ENCODE measurements at regions not wholly inside any gene's neighbourhood (a gene's known extent, or its start where the extent isn't known, plus 50 kb on each side); places are given as distances from the start of the nearest gene placed in this dataset.
"Not testable (repeated sequence)": the region's sequence is repeated elsewhere in the genome, so short reads cannot be mapped to it uniquely, and the experiment has no call there.

DNA sequence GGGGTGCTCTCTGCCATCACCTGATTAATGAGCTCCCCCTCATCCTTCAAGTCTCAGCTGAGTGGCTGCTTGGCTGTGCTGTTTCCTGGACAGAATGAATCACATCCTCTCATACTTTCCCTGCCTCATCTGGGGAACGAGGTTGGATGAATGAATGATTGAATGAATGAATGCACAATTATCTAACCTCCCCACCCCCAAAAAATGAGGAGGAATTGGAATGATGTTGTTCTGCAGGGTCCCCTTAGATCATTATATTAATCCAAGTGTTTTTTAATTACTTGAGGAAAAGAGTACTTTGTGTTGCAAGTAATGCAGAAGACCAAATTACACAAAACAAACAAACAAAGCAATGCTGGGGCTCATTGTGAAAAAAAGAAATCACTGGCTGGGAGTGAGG lies 240.2 kb downstream of the BUB3 start:
- H3K9me3 ChIP-seq: peaks cover 0 to 13% (median 7%) of the 10 kb centered on the region in 4 donors
- no peak overlapping the region for H3K4me3 ChIP-seq
- intact Hi-C loops (cut with DNase I; ENCODE audit: low total_unique reads): no loop called here
- H3K27me3 ChIP-seq: no peaks in the 10 kb centered on the region
- WGBS, 5 donors: 34 to 62% (median 49%) methylated on average over 1 of the region's 1 CpG
- no peak overlapping the region for H3K27ac ChIP-seq
- TF ChIP-seq, protein P1, sequence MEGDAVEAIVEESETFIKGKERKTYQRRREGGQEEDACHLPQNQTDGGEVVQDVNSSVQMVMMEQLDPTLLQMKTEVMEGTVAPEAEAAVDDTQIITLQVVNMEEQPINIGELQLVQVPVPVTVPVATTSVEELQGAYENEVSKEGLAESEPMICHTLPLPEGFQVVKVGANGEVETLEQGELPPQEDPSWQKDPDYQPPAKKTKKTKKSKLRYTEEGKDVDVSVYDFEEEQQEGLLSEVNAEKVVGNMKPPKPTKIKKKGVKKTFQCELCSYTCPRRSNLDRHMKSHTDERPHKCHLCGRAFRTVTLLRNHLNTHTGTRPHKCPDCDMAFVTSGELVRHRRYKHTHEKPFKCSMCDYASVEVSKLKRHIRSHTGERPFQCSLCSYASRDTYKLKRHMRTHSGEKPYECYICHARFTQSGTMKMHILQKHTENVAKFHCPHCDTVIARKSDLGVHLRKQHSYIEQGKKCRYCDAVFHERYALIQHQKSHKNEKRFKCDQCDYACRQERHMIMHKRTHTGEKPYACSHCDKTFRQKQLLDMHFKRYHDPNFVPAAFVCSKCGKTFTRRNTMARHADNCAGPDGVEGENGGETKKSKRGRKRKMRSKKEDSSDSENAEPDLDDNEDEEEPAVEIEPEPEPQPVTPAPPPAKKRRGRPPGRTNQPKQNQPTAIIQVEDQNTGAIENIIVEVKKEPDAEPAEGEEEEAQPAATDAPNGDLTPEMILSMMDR (IDR thresholded peaks at IDR 0.05): no peak
- no peak for TF ChIP-seq EP300 (IDR thresholded peaks at IDR 0.05)
- DNase-seq: no peak
- H3K4me1 ChIP-seq: no peaks in the 10 kb centered on the region
- no peaks in the 10 kb centered on the region for H3K36me3 ChIP-seq

DNA sequence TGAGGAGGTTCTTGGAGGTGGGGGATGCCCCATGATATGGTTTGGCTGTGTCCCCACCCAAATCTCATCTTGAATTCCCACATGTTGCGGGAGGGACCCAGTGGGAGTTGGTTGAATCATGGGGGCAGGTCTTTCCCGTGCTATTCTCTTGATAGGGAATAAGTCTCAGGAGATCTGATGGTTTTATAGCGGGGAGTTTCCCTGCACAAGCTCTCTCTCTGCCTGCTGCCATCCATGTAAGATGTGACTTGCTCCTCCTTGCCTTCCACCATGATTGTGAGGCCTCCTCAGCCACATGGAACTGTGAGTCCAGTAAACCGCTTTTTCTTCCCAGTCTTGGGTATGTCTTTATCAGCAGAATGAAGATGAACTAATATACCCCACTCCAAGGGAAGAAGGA lies 241.0 kb downstream of the BUB3 start:
- intact Hi-C loops (cut with DNase I; ENCODE audit: low total_unique reads); H3K4me3 ChIP-seq; DNase-seq; H3K27ac ChIP-seq; H3K27me3 ChIP-seq; H3K36me3 ChIP-seq; H3K4me1 ChIP-seq: not testable (repeated sequence)
- WGBS, 5 donors: 91 to 93% (median 91%) methylated on average over 4 of the region's 4 CpGs
- peaks cover 0 to 13% (median 7%) of the 10 kb centered on the region in 4 donors for H3K9me3 ChIP-seq

DNA sequence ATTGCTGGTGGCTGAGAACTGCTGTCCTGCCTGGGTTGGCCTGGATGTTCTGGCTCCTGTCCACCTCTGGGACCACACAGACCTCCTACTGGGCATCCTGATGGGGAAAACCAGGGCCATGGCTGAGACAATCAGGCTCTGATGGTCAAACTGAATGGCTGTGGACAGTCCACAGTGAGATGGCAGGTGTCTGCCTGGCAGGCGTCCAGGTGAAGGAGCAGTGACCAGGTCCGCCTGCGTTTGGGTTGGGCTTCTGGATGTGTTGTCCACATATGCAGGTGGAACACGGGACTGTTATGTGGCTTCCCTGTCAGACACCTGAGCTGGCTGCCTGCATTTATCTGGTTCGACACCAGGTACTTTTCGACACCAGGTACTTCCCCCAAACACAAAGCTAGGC lies 241.7 kb downstream of the BUB3 start:
- intact Hi-C loops (cut with DNase I; ENCODE audit: low total_unique reads): no loop called here
- H3K4me1 ChIP-seq: no peaks in the 10 kb centered on the region
- TF ChIP-seq POLR2AphosphoS5 (IDR thresholded peaks at IDR 0.05): no peak
- no peak for TF ChIP-seq EP300 (IDR thresholded peaks at IDR 0.05)
- no peak for TF ChIP-seq POLR2A (IDR thresholded peaks at IDR 0.05)
- TF ChIP-seq, protein P1 (IDR thresholded peaks at IDR 0.05): no peak
- 83 to 88% (median 86%) methylated on average over 4 to 6 of the region's 6 CpGs for WGBS, 5 donors
- peaks cover 0 to 13% (median 7%) of the 10 kb centered on the region in 4 donors for H3K9me3 ChIP-seq
- no peak for DNase-seq
- H3K4me3 ChIP-seq: no peak overlapping the region
- no peaks in the 10 kb centered on the region for H3K36me3 ChIP-seq
- H3K27me3 ChIP-seq: no peaks in the 10 kb centered on the region
- H3K27ac ChIP-seq: no peak overlapping the region

DNA sequence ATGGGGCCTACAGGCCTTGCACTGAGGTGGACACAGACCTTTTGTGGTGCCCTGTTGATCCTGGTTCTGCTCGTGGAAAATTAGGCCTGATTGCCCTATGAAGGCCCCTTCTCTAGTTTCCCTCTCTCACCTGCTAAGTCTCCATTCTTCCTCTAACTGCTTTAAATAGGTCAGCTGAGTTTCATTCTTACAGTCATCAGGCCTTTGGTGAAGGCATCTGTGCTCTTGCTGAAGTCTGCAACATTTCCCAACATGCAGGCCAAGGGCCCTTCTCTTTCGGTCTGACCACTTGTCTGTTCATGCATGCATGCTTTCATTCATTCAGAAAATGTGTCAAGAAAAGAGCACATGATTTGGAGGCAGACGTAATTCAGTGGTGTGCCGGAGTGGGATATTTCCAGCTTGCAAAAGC lies 244.0 kb downstream of the BUB3 start:
- H3K36me3 ChIP-seq: no peaks in the 10 kb centered on the region
- TF ChIP-seq, protein P1 (IDR thresholded peaks at IDR 0.05): no peak
- no peak for TF ChIP-seq POLR2A (IDR thresholded peaks at IDR 0.05)
- TF ChIP-seq EP300 (IDR thresholded peaks at IDR 0.05): no peak
- no peak for TF ChIP-seq POLR2AphosphoS5 (IDR thresholded peaks at IDR 0.05)
- H3K4me1 ChIP-seq: no peaks in the 10 kb centered on the region
- no peak for DNase-seq
- H3K27me3 ChIP-seq: no peaks in the 10 kb centered on the region
- H3K27ac ChIP-seq: no peak overlapping the region
- no peak overlapping the region for H3K4me3 ChIP-seq
- intact Hi-C loops (cut with DNase I; ENCODE audit: low total_unique reads): no loop called here
- 56 to 80% (median 77%) methylated on average over 4 of the region's 4 CpGs for WGBS, 5 donors
- peaks cover 0 to 13% (median 7%) of the 10 kb centered on the region in 4 donors for H3K9me3 ChIP-seq

DNA sequence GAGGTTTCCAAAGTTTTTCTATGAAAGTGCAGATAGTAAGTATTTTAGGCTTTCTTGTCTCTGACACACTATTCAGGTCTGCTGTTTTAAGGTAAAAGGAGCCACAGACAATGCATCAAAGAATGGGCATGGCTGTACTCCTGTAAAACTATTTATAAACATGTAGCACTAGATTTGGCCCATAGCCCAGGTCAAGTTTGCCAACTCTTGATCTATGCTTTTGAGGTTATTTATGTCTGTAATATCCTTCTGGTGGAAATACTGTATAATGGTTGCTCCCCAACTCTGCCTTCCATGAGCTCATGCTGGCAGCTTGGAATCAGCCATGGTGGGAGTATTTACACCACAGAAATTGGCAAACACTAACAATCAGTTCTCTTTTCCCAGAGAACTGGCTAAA lies 244.6 kb downstream of the BUB3 start:
- intact Hi-C loops (cut with DNase I; ENCODE audit: low total_unique reads): no loop called here
- no peak for DNase-seq
- H3K4me1 ChIP-seq: no peaks in the 10 kb centered on the region
- H3K27me3 ChIP-seq: no peaks in the 10 kb centered on the region
- no peaks in the 10 kb centered on the region for H3K36me3 ChIP-seq
- H3K9me3 ChIP-seq: peaks cover 0 to 18% (median 7%) of the 10 kb centered on the region in 4 donors
- TF ChIP-seq POLR2A (IDR thresholded peaks at IDR 0.05) (no peak), EP300 (IDR thresholded peaks at IDR 0.05) (no peak), POLR2AphosphoS5 (IDR thresholded peaks at IDR 0.05) (no peak)
- TF ChIP-seq, protein P1 (IDR thresholded peaks at IDR 0.05): no peak
- no peak overlapping the region for H3K27ac ChIP-seq
- no peak overlapping the region for H3K4me3 ChIP-seq

All from stomach (tissue), 8 donors.